ENCODE measurements at regions not wholly inside any gene's neighbourhood (a gene's known extent, or its start where the extent isn't known, plus 50 kb on each side); places are given as distances from the start of the nearest gene placed in this dataset.
"Not testable (repeated sequence)": the region's sequence is repeated elsewhere in the genome, so short reads cannot be mapped to it uniquely, and the experiment has no call there.

GRCh38 chr6:170040115-170040500 lies 250.8 kb downstream of the DLL1 start:
- no peak for DNase-seq

- no peak for DNase-seq
Observed at GRCh38 chr6:170039156-170040114, 251.4 kb downstream of the DLL1 start.

- DNase-seq: no peak
Observed at GRCh38 chr6:170038708-170039107, 252.2 kb downstream of the DLL1 start.

- no peak for DNase-seq
Observed at GRCh38 chr6:170038251-170038650, 252.6 kb downstream of the DLL1 start.

- no peak for DNase-seq
Observed at GRCh38 chr6:170037541-170038250, 253.2 kb downstream of the DLL1 start.

GRCh38 chr6:170036916-170037315 lies 254.0 kb downstream of the DLL1 start:
- DNase-seq: no peak

GRCh38 chr6:170036367-170036766 lies 254.5 kb downstream of the DLL1 start:
- DNase-seq: not testable (repeated sequence)

GRCh38 chr6:170035901-170036304 lies 255.0 kb downstream of the DLL1 start:
- DNase-seq: no peak

GRCh38 chr6:170035044-170035443 lies 255.8 kb downstream of the DLL1 start:
- DNase-seq: no peak

- no peak for DNase-seq
Observed at GRCh38 chr6:170034294-170034693, 256.6 kb downstream of the DLL1 start.

GRCh38 chr6:170033666-170034065 lies 257.2 kb downstream of the DLL1 start:
- no peak for DNase-seq

GRCh38 chr6:170032706-170033309 lies 258.1 kb downstream of the DLL1 start:
- no peak for DNase-seq

GRCh38 chr6:170032197-170032596 lies 258.7 kb downstream of the DLL1 start:
- DNase-seq: no peak

GRCh38 chr6:170031684-170032121 lies 259.2 kb downstream of the DLL1 start:
- DNase-seq: no peak

- DNase-seq: no peak
Observed at GRCh38 chr6:170030821-170031471, 259.9 kb downstream of the DLL1 start.

GRCh38 chr6:170030284-170030815 lies 260.5 kb downstream of the DLL1 start:
- no peak for DNase-seq

- no peak for DNase-seq
Observed at GRCh38 chr6:170029416-170030283, 261.2 kb downstream of the DLL1 start.

GRCh38 chr6:170028629-170029345 lies 262.1 kb downstream of the DLL1 start:
- DNase-seq: no peak

- DNase-seq: no peak
Observed at GRCh38 chr6:170027647-170028043, 263.2 kb downstream of the DLL1 start.

GRCh38 chr6:170026751-170027646 lies 263.9 kb downstream of the DLL1 start:
- no peak for DNase-seq

Measured in activated T-cell treated with anti-CD3 and anti-CD28 coated beads for 4 hours (primary cell).